CD14-positive monocyte (primary cell): ENCODE measurements at regions not wholly inside any gene's neighbourhood (a gene's known extent, or its start where the extent isn't known, plus 50 kb on each side); places are given as distances from the start of the nearest gene placed in this dataset.

ENCODE experiments used
- DNase-seq, 3 donors: peaks; one replicate each; pipeline ENCODE4 v3.0.0-alpha.2; 2011 to 2022
- H2AFZ ChIP-seq: 2 replicates; pipeline ENCODE4 v1.6.0; 2012; ENCODE audit warnings: mild to moderate bottlenecking, low read depth, low read length, inconsistent platforms; ENCODE audit not compliant: insufficient read depth, poor library complexity, severe bottlenecking
- H3K27ac ChIP-seq, 2 donors: 1 replicate in 1 of 2; 2 replicates in 1 of 2; pipeline ENCODE4 v1.5.1; 2012 to 2013; ENCODE audit warnings: low read length in 2 of 2, control low read depth in 1 of 2, inconsistent platforms in 1 of 2, low read depth in 1 of 2, mild to moderate bottlenecking in 1 of 2
- H3K27me3 ChIP-seq, 2 donors: one replicate each; pipeline versions ENCODE4 v1.6.0 to v1.6.1; 2011 to 2013; ENCODE audit warnings: low read length in 2 of 2; ENCODE audit not compliant: control insufficient read depth in 2 of 2, insufficient read depth in 2 of 2
- H3K36me3 ChIP-seq, 2 donors: replicated peaks in 1 of 2; 1 replicate in 1 of 2; 2 replicates in 1 of 2; pipeline versions ENCODE4 v1.5.1 to v1.6.1; 2012 to 2013; ENCODE audit warnings: low read length in 2 of 2, control low read depth in 1 of 2, inconsistent platforms in 1 of 2, mild to moderate bottlenecking in 1 of 2; ENCODE audit not compliant: insufficient read depth in 2 of 2, control insufficient read depth in 1 of 2
- H3K4me1 ChIP-seq, 2 donors: 1 replicate in 1 of 2; 2 replicates in 1 of 2; pipeline versions ENCODE4 v1.5.1 to v1.6.1; 2012 to 2013; ENCODE audit warnings: low read length in 2 of 2, control low read depth in 1 of 2, inconsistent platforms in 1 of 2, mild to moderate bottlenecking in 1 of 2, moderate library complexity in 1 of 2; ENCODE audit not compliant: insufficient read depth in 2 of 2, control insufficient read depth in 1 of 2
- H3K4me2 ChIP-seq: replicated peaks from 2 replicates; pipeline ENCODE3; 2012; ENCODE audit warnings: low read length, moderate library complexity, mild to moderate bottlenecking; ENCODE audit not compliant: poor library complexity, severe bottlenecking; ENCODE audit errors: extremely low read depth
- H3K4me3 ChIP-seq, 3 experiments: fragments of 200-600 bp in 1 of 3; sonication (generic) in 1 of 3; replicated peaks in 1 of 3; 1 replicate in 2 of 3; 2 replicates in 1 of 3; pipeline ENCODE4 v1.5.1; 2011 to 2013; ENCODE audit warnings: low read length in 3 of 3, mild to moderate bottlenecking in 3 of 3, control low read depth in 2 of 3, low read depth in 2 of 3, inconsistent platforms in 1 of 3, moderate library complexity in 1 of 3
- H3K79me2 ChIP-seq: 2 replicates; pipeline ENCODE4 v1.6.0; 2012; ENCODE audit warnings: mild to moderate bottlenecking, control low read depth, inconsistent platforms, low read length, moderate library complexity; ENCODE audit not compliant: insufficient read depth
- H3K9ac ChIP-seq: 2 replicates; pipeline ENCODE4 v1.6.0; 2017; ENCODE audit warnings: low read length, mild to moderate bottlenecking; ENCODE audit not compliant: insufficient read depth, poor library complexity, severe bottlenecking
- H3K9me3 ChIP-seq, 2 donors: replicated peaks in 1 of 2; 1 replicate in 1 of 2; 2 replicates in 1 of 2; pipeline versions ENCODE4 v1.5.1 to v1.6.1; 2012 to 2013; ENCODE audit warnings: low read length in 2 of 2, control low read depth in 1 of 2; ENCODE audit not compliant: control insufficient read depth in 1 of 2, insufficient read depth in 1 of 2
- H4K20me1 ChIP-seq: 2 replicates; pipeline ENCODE4 v1.6.0; 2012; ENCODE audit warnings: mild to moderate bottlenecking, low read length, control low read depth, moderate library complexity; ENCODE audit not compliant: insufficient read depth
- H3K27ac Mint-ChIP-seq, 7 donors: one replicate each; pipeline ENCODE4 v1.8.0; 2020; ENCODE audit warnings: mild to moderate bottlenecking in 7 of 7, mixed read lengths in 7 of 7, moderate library complexity in 6 of 7, inconsistent platforms in 2 of 7
- H3K27me3 Mint-ChIP-seq, 3 donors: one replicate each; pipeline ENCODE4 v1.8.0; 2021 to 2022; ENCODE audit warnings: low read depth in 3 of 3, mild to moderate bottlenecking in 3 of 3, mixed read lengths in 3 of 3, moderate library complexity in 3 of 3, inconsistent platforms in 1 of 3
- H3K36me3 Mint-ChIP-seq, 2 donors: one replicate each; pipeline ENCODE4 v1.8.0; 2020; ENCODE audit warnings: mixed read lengths in 2 of 2, inconsistent platforms in 1 of 2, mild to moderate bottlenecking in 1 of 2
- H3K4me1 Mint-ChIP-seq: one replicate; pipeline ENCODE4 v1.8.0; 2020; ENCODE audit warnings: mild to moderate bottlenecking, mixed read lengths
- H3K4me3 Mint-ChIP-seq, 2 donors: one replicate each; pipeline ENCODE4 v1.8.0; 2020; ENCODE audit warnings: mild to moderate bottlenecking in 2 of 2, mixed read lengths in 2 of 2, moderate library complexity in 1 of 2
- H3K9me3 Mint-ChIP-seq, 7 donors: one replicate each; pipeline ENCODE4 v1.8.0; 2020 to 2022; ENCODE audit warnings: mixed read lengths in 7 of 7, mild to moderate bottlenecking in 6 of 7, moderate library complexity in 6 of 7, inconsistent platforms in 2 of 7
- WGBS: methylation state at CpG from one replicate; pipeline ENCODE4 v1.1.5; 2013; ENCODE audit warnings: missing lambda C conversion rate; ENCODE audit not compliant: insufficient coverage; 5-methylcytosine and 5-hydroxymethylcytosine counted together
- intact Hi-C, 2 donors: fragments of 100-400 bp; cut with micrococcal nuclease; formaldehyde crosslinking; loops; one replicate each; pipeline versions ENCODE4 v1.15.0 to v1.15.1; 2023
- TF ChIP-seq, protein P1 (sequence below): fragments of 200-600 bp; IDR thresholded peaks from one replicate; pipeline ENCODE4 v1.8.0; 2022; ENCODE audit warnings: antibody characterized with exemption, mild to moderate bottlenecking

DNA sequence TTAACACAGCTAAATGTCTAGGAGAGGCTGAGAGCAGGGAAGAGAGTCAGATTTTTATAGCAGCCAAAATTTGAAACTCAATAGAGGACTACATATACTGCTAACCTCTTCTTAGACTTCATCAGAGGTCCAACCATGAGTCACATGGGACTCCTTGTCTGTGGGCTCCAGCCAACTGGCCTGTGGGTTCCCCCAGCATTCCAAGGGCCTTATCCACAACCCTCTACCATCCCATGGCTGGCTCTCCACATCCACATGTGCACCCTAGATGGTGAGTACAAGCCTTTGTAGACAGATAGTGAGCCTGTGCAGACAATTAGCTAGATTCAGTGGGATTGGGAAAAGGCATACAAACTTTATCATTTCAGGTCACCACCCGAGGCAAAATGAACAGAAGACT, 901.9 kb upstream of the ZEB2 start:
- intact Hi-C loops: no loop called here
- H3K27me3 ChIP-seq: no peaks in the 10 kb centered on the region

DNA sequence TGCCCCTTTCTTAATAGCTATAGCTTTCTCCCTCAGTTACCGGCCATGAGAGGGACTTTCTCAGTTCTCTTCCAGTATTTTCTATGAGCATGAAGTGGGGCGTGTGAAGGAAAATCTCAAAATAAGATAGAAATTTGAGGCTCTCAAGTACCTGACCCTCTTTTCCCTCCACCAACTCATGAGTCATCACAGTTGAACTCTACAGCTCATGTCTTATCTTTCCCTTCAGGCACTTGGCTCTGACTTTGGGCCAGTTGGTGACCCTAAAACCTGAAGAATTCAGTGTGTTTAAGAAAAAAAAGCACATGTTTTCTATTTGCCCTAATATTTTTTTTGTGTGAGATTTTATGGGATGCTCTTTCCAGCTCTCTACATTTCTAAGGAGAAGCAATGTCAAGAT, 896.7 kb upstream of the ZEB2 start:
- Histone ChIP-seq H3K9ac (no peak overlapping the region), H3K27me3 (no peaks in the 10 kb centered on the region), H3K4me2 (no peak overlapping the region), H3K79me2 (no peaks in the 10 kb centered on the region), H3K36me3 (no peaks in the 10 kb centered on the region), H2AFZ (no peak overlapping the region), H3K4me3 (no peak overlapping the region), H3K27ac (no peak overlapping the region), H3K4me1 (peaks cover 8 to 22% of the 10 kb centered on the region in 2 donors), H3K9me3 (peaks cover 17 to 32% of the 10 kb centered on the region in 2 donors), H4K20me1 (no peaks in the 10 kb centered on the region)
- DNase-seq: no peak
- TF ChIP-seq, protein P1, sequence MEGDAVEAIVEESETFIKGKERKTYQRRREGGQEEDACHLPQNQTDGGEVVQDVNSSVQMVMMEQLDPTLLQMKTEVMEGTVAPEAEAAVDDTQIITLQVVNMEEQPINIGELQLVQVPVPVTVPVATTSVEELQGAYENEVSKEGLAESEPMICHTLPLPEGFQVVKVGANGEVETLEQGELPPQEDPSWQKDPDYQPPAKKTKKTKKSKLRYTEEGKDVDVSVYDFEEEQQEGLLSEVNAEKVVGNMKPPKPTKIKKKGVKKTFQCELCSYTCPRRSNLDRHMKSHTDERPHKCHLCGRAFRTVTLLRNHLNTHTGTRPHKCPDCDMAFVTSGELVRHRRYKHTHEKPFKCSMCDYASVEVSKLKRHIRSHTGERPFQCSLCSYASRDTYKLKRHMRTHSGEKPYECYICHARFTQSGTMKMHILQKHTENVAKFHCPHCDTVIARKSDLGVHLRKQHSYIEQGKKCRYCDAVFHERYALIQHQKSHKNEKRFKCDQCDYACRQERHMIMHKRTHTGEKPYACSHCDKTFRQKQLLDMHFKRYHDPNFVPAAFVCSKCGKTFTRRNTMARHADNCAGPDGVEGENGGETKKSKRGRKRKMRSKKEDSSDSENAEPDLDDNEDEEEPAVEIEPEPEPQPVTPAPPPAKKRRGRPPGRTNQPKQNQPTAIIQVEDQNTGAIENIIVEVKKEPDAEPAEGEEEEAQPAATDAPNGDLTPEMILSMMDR: no peak
- intact Hi-C loops: no loop called here
- no peak overlapping the region for H3K27ac Mint-ChIP-seq
- WGBS: no CpG with 5 or more reads among the region's 2 CpGs
- H3K4me1 Mint-ChIP-seq: peaks cover 25% of the 10 kb centered on the region
- H3K36me3 Mint-ChIP-seq: peaks cover 0 to 13% of the 10 kb centered on the region in 2 donors
- H3K27me3 Mint-ChIP-seq: peaks cover 0 to 9% (median 1%) of the 10 kb centered on the region in 3 donors
- H3K4me3 Mint-ChIP-seq: no peak overlapping the region
- H3K9me3 Mint-ChIP-seq: peaks cover 25 to 45% (median 40%) of the 10 kb centered on the region in 7 donors

More for the DNA sequence above, 901.9 kb upstream of the ZEB2 start:
- TF ChIP-seq, protein P1: no peak
- no peaks in the 10 kb centered on the region for H3K4me1 ChIP-seq
- Mint-ChIP-seq H3K9me3 (peaks cover 16 to 43% (median 27%) of the 10 kb centered on the region in 7 donors), H3K4me3 (no peak overlapping the region), H3K36me3 (peaks cover 0 to 3% of the 10 kb centered on the region in 2 donors), H3K4me1 (peaks cover 5% of the 10 kb centered on the region), H3K27ac (no peak overlapping the region), H3K27me3 (peaks cover 0 to 1% (median 0%) of the 10 kb centered on the region in 3 donors)
- no peak overlapping the region for H3K4me3 ChIP-seq
- no peaks in the 10 kb centered on the region for H3K36me3 ChIP-seq
- H3K9ac ChIP-seq: no peak overlapping the region
- no peak overlapping the region for H3K27ac ChIP-seq
- H3K9me3 ChIP-seq: peaks cover 17 to 37% of the 10 kb centered on the region in 2 donors
- no CpG with 5 or more reads among the region's 1 CpG for WGBS
- no peak for DNase-seq
- no peak overlapping the region for H3K4me2 ChIP-seq
- H2AFZ ChIP-seq: no peak overlapping the region
- H4K20me1 ChIP-seq: no peaks in the 10 kb centered on the region
- H3K79me2 ChIP-seq: no peaks in the 10 kb centered on the region
